Adipocyte (in vitro differentiated cells): ENCODE measurements at regions not wholly inside any gene's neighbourhood (a gene's known extent, or its start where the extent isn't known, plus 50 kb on each side); places are given as distances from the start of the nearest gene placed in this dataset.
"Not testable (repeated sequence)": the region's sequence is repeated elsewhere in the genome, so short reads cannot be mapped to it uniquely, and the experiment has no call there.

Experiments used
- DNase-seq: peaks from one replicate; pipeline ENCODE4 v3.0.0-alpha.2; 2015; ENCODE audit warnings: low read depth
- H3K27me3 ChIP-seq: replicated peaks from 2 replicates; pipeline ENCODE4 v1.7.0; 2013; ENCODE audit warnings: mild to moderate bottlenecking, low read length, moderate library complexity; ENCODE audit not compliant: control insufficient read depth, insufficient read depth
- H3K36me3 ChIP-seq: 2 replicates; pipeline ENCODE4 v1.7.0; 2013; ENCODE audit warnings: low read length, mild to moderate bottlenecking, moderate library complexity; ENCODE audit not compliant: control insufficient read depth, insufficient read depth, severe bottlenecking
- H3K4me1 ChIP-seq: 2 replicates; pipeline ENCODE4 v1.7.0; 2013; ENCODE audit warnings: mild to moderate bottlenecking, low read length, moderate library complexity; ENCODE audit not compliant: control insufficient read depth, insufficient read depth
- H3K4me3 ChIP-seq: 2 replicates; pipeline ENCODE4 v1.7.0; 2013; ENCODE audit warnings: mild to moderate bottlenecking, low read length, moderate library complexity
- H3K9ac ChIP-seq: 2 replicates; pipeline ENCODE4 v1.7.0; 2013; ENCODE audit warnings: mild to moderate bottlenecking, low read length, moderate library complexity
- H3K9me3 ChIP-seq: 2 replicates; pipeline ENCODE4 v1.7.0; 2013; ENCODE audit warnings: mild to moderate bottlenecking, low read length, moderate library complexity; ENCODE audit not compliant: control insufficient read depth

- not testable (repeated sequence) for H3K4me1 ChIP-seq, H3K9me3 ChIP-seq, H3K36me3 ChIP-seq, H3K4me3 ChIP-seq, DNase-seq, H3K9ac ChIP-seq
- H3K27me3 ChIP-seq: peaks cover 61% of the 10 kb centered on the region
Observed at GRCh38 chr6:166701424-166701823, 74.4 kb upstream of the RPS6KA2 start.

GRCh38 chr6:166700871-166701270 lies 73.8 kb upstream of the RPS6KA2 start:
- H3K4me3 ChIP-seq, H3K36me3 ChIP-seq, DNase-seq, H3K9me3 ChIP-seq, H3K9ac ChIP-seq, H3K4me1 ChIP-seq: not testable (repeated sequence)
- H3K27me3 ChIP-seq: peaks cover 64% of the 10 kb centered on the region

- no peaks in the 10 kb centered on the region for H3K36me3 ChIP-seq
- no peaks in the 10 kb centered on the region for H3K9me3 ChIP-seq
- H3K4me1 ChIP-seq: no peaks in the 10 kb centered on the region
- H3K9ac ChIP-seq: no peak overlapping the region
- DNase-seq: no peak
- H3K27me3 ChIP-seq: peaks cover 76% of the 10 kb centered on the region
- no peak overlapping the region for H3K4me3 ChIP-seq
Observed at GRCh38 chr6:166697113-166697512, 70.1 kb upstream of the RPS6KA2 start.

- DNase-seq: no peak
- Histone ChIP-seq H3K9ac (no peak overlapping the region), H3K27me3 (peaks cover 75% of the 10 kb centered on the region), H3K9me3 (no peaks in the 10 kb centered on the region), H3K4me1 (no peaks in the 10 kb centered on the region), H3K4me3 (no peak overlapping the region), H3K36me3 (no peaks in the 10 kb centered on the region)
Observed at GRCh38 chr6:166693880-166694279, 66.8 kb upstream of the RPS6KA2 start.

GRCh38 chr6:166692723-166693302 lies 65.8 kb upstream of the RPS6KA2 start:
- no peaks in the 10 kb centered on the region for H3K9me3 ChIP-seq
- H3K9ac ChIP-seq: no peak overlapping the region
- no peak for DNase-seq
- H3K36me3 ChIP-seq: no peaks in the 10 kb centered on the region
- H3K4me3 ChIP-seq: no peak overlapping the region
- peaks cover 75% of the 10 kb centered on the region for H3K27me3 ChIP-seq
- no peaks in the 10 kb centered on the region for H3K4me1 ChIP-seq

- Histone ChIP-seq H3K4me3 (no peak overlapping the region), H3K4me1 (no peaks in the 10 kb centered on the region), H3K36me3 (no peaks in the 10 kb centered on the region), H3K9ac (no peak overlapping the region), H3K9me3 (no peaks in the 10 kb centered on the region), H3K27me3 (peaks cover 76% of the 10 kb centered on the region)
- DNase-seq: no peak
Observed at GRCh38 chr6:166691746-166692145, 64.7 kb upstream of the RPS6KA2 start.

- Histone ChIP-seq H3K9ac (no peak overlapping the region), H3K4me1 (no peaks in the 10 kb centered on the region), H3K27me3 (peaks cover 77% of the 10 kb centered on the region), H3K4me3 (no peak overlapping the region), H3K9me3 (no peaks in the 10 kb centered on the region), H3K36me3 (no peaks in the 10 kb centered on the region)
- DNase-seq: peak; percentile 49
Observed at GRCh38 chr6:166691199-166691598, 64.1 kb upstream of the RPS6KA2 start.

GRCh38 chr6:166689687-166690086 lies 62.6 kb upstream of the RPS6KA2 start:
- H3K36me3 ChIP-seq: no peaks in the 10 kb centered on the region
- no peak for DNase-seq
- H3K9ac ChIP-seq: no peak overlapping the region
- no peak overlapping the region for H3K4me3 ChIP-seq
- H3K4me1 ChIP-seq: no peaks in the 10 kb centered on the region
- peaks cover 75% of the 10 kb centered on the region for H3K27me3 ChIP-seq
- no peaks in the 10 kb centered on the region for H3K9me3 ChIP-seq

- DNase-seq: no peak
- Histone ChIP-seq H3K9ac (no peak overlapping the region), H3K4me3 (no peak overlapping the region), H3K9me3 (no peaks in the 10 kb centered on the region), H3K36me3 (no peaks in the 10 kb centered on the region), H3K27me3 (peaks cover 70% of the 10 kb centered on the region), H3K4me1 (no peaks in the 10 kb centered on the region)
Observed at GRCh38 chr6:166688901-166689300, 61.9 kb upstream of the RPS6KA2 start.

GRCh38 chr6:166687879-166688205 lies 60.8 kb upstream of the RPS6KA2 start:
- no peaks in the 10 kb centered on the region for H3K4me1 ChIP-seq
- H3K9ac ChIP-seq: no peak overlapping the region
- no peak overlapping the region for H3K4me3 ChIP-seq
- no peaks in the 10 kb centered on the region for H3K9me3 ChIP-seq
- no peak for DNase-seq
- no peaks in the 10 kb centered on the region for H3K36me3 ChIP-seq
- peaks cover 62% of the 10 kb centered on the region for H3K27me3 ChIP-seq

GRCh38 chr6:166687070-166687878 lies 60.2 kb upstream of the RPS6KA2 start:
- H3K27me3 ChIP-seq: peaks cover 57% of the 10 kb centered on the region
- H3K4me1 ChIP-seq: no peaks in the 10 kb centered on the region
- no peaks in the 10 kb centered on the region for H3K36me3 ChIP-seq
- no peak overlapping the region for H3K9ac ChIP-seq
- no peaks in the 10 kb centered on the region for H3K9me3 ChIP-seq
- no peak for DNase-seq
- no peak overlapping the region for H3K4me3 ChIP-seq

- no peak overlapping the region for H3K9ac ChIP-seq
- no peaks in the 10 kb centered on the region for H3K4me1 ChIP-seq
- no peaks in the 10 kb centered on the region for H3K9me3 ChIP-seq
- H3K36me3 ChIP-seq: no peaks in the 10 kb centered on the region
- no peak for DNase-seq
- peaks cover 50% of the 10 kb centered on the region for H3K27me3 ChIP-seq
- no peak overlapping the region for H3K4me3 ChIP-seq
Observed at GRCh38 chr6:166686317-166686716, 59.3 kb upstream of the RPS6KA2 start.
